B cell (primary cell): ENCODE measurements at regions not wholly inside any gene's neighbourhood (a gene's known extent, or its start where the extent isn't known, plus 50 kb on each side); places are given as distances from the start of the nearest gene placed in this dataset.

Experiments used
- ATAC-seq: fragments of 200-7000 bp; cut with Tn5 transposase; one replicate; pipeline ENCODE4 v1.10.0; 2021; ENCODE audit warnings: low read depth, mild to moderate bottlenecking, moderate number of reproducible peaks, moderate library complexity
- CTCF ChIA-PET: fragments of 350-600 bp; sonication (Branson Sonifier 250); formaldehyde crosslinking; loops from one replicate; lab custom pipeline; 2021; ENCODE audit warnings: antibody characterized with exemption, inconsistent platforms; lab: Charles Lee
- POLR2A ChIA-PET: fragments of 350-600 bp; sonication (Branson Sonifier 250); formaldehyde crosslinking; loops from one replicate; lab custom pipeline; 2021; ENCODE audit warnings: antibody characterized with exemption; lab: Charles Lee
- DNase-seq: peaks from one replicate; pipeline ENCODE4 v3.0.0; 2013
- H2AFZ ChIP-seq: 2 replicates; pipeline ENCODE4 v1.6.1; 2012; ENCODE audit warnings: mild to moderate bottlenecking, low read depth, low read length; ENCODE audit not compliant: insufficient read depth, poor library complexity, severe bottlenecking
- H3K27ac ChIP-seq, 2 donors: 1 replicate in 1 of 2; 2 replicates in 1 of 2; pipeline ENCODE4 v1.5.1; 2012 to 2013; ENCODE audit warnings: low read length in 2 of 2, mild to moderate bottlenecking in 2 of 2, moderate library complexity in 1 of 2
- H3K27me3 ChIP-seq, 4 experiments: fragments of 200-600 bp in 1 of 4; sonication (generic) in 1 of 4; replicated peaks in 1 of 4; 1 replicate in 2 of 4; 2 replicates in 2 of 4; pipeline versions ENCODE4 v1.6.1 to v1.7.0; 2013 to 2016; ENCODE audit warnings: low read length in 3 of 4, mild to moderate bottlenecking in 2 of 4, mixed read lengths in 1 of 4, moderate library complexity in 1 of 4; ENCODE audit not compliant: insufficient read depth in 4 of 4, control insufficient read depth in 3 of 4; ENCODE audit errors: control extremely low read depth in 1 of 4
- H3K36me3 ChIP-seq, 2 experiments: replicated peaks in 1 of 2; 1 replicate in 1 of 2; 2 replicates in 1 of 2; pipeline versions ENCODE4 v1.6.1 to v1.7.1; 2013; ENCODE audit warnings: low read length in 1 of 2; ENCODE audit not compliant: insufficient read depth in 2 of 2, control insufficient read depth in 1 of 2; ENCODE audit errors: control extremely low read depth in 1 of 2, extremely low read depth in 1 of 2
- H3K4me1 ChIP-seq, 2 donors: fragments of 200-600 bp in 1 of 2; sonication (generic) in 1 of 2; 1 replicate in 1 of 2; 2 replicates in 1 of 2; pipeline versions ENCODE4 v1.5.1 to v1.6.1; 2013 to 2017; ENCODE audit warnings: low read length in 2 of 2; ENCODE audit not compliant: control insufficient read depth in 2 of 2, insufficient read depth in 2 of 2
- H3K4me2 ChIP-seq: replicated peaks from 2 replicates; pipeline ENCODE3; 2012; ENCODE audit warnings: mild to moderate bottlenecking, low read depth, low read length; ENCODE audit not compliant: poor library complexity, severe bottlenecking
- H3K4me3 ChIP-seq, 5 experiments: fragments of 200-600 bp in 1 of 5; sonication (generic) in 1 of 5; 1 replicate in 3 of 5; 2 replicates in 2 of 5; pipeline versions ENCODE4 v1.5.1 to v1.7.0; 2011 to 2016; ENCODE audit warnings: low read length in 4 of 5, mild to moderate bottlenecking in 4 of 5, low read depth in 2 of 5, control low read depth in 1 of 5, moderate library complexity in 1 of 5; ENCODE audit not compliant: insufficient read depth in 1 of 5; ENCODE audit errors: control extremely low read depth in 1 of 5, extremely low read depth in 1 of 5
- H3K79me2 ChIP-seq: fragments of 200-600 bp; sonication (generic); one replicate; pipeline ENCODE4 v1.6.0; 2016; ENCODE audit warnings: low read length; ENCODE audit not compliant: control insufficient read depth, insufficient read depth
- H3K9ac ChIP-seq: fragments of 200-600 bp; sonication (generic); 2 replicates; pipeline ENCODE4 v1.6.1; 2017; ENCODE audit warnings: mild to moderate bottlenecking, low read length, moderate library complexity
- H3K9me3 ChIP-seq, 3 donors: one replicate each; pipeline versions ENCODE4 v1.6.1 to v1.7.1; 2013; ENCODE audit warnings: low read length in 2 of 3; ENCODE audit not compliant: control insufficient read depth in 2 of 3, insufficient read depth in 1 of 3; ENCODE audit errors: control extremely low read depth in 1 of 3
- H4K20me1 ChIP-seq: 2 replicates; pipeline ENCODE4 v1.6.0; 2012; ENCODE audit warnings: mild to moderate bottlenecking, low read length; ENCODE audit not compliant: insufficient read depth, control insufficient read depth, poor library complexity, severe bottlenecking
- H3K27ac Mint-ChIP-seq: one replicate; pipeline ENCODE4 v1.8.0; 2021; ENCODE audit warnings: mixed read lengths
- H3K27me3 Mint-ChIP-seq: one replicate; pipeline ENCODE4 v1.8.0; 2021; ENCODE audit warnings: mixed read lengths
- H3K4me1 Mint-ChIP-seq: one replicate; pipeline ENCODE4 v1.8.0; 2021; ENCODE audit warnings: mixed read lengths
- H3K4me3 Mint-ChIP-seq: one replicate; pipeline ENCODE4 v1.8.0; 2021; ENCODE audit warnings: mixed read lengths
- H3K9me3 Mint-ChIP-seq: one replicate; pipeline ENCODE4 v1.8.0; 2022; ENCODE audit warnings: mixed read lengths; ENCODE audit not compliant: insufficient read depth
- CTCF ChIP-seq: fragments of 200-600 bp; IDR thresholded peaks from one replicate; pipeline ENCODE4 v1.8.0; 2022; ENCODE audit warnings: antibody characterized with exemption, mild to moderate bottlenecking
- EZH2 ChIP-seq: IDR thresholded peaks from 2 replicates; pipeline ENCODE4 v1.6.1; 2012; ENCODE audit warnings: borderline replicate concordance, low read depth, mild to moderate bottlenecking, moderate library complexity, low read length; ENCODE audit not compliant: insufficient read depth, poor library complexity, severe bottlenecking
- WGBS: methylation state at CpG from one replicate; pipeline ENCODE4 v1.1.5; 2013; ENCODE audit warnings: missing lambda C conversion rate; ENCODE audit not compliant: insufficient coverage; 5-methylcytosine and 5-hydroxymethylcytosine counted together
- intact Hi-C: fragments of 100-400 bp; cut with micrococcal nuclease; formaldehyde crosslinking; loops from one replicate; pipeline ENCODE4 v1.10.0; 2022

- no peaks in the 10 kb centered on the region for H3K4me1 Mint-ChIP-seq
- H3K4me2 ChIP-seq, result no peak overlapping the region
- 96% methylated on average over 4 of the region's 6 CpGs for WGBS
- peaks cover 0 to 6% of the 10 kb centered on the region in 2 donors for H3K4me1 ChIP-seq
- ChIA-PET CTCF (no interaction called here), POLR2A (no interaction called here)
- intact Hi-C loops, result no loop called here
- no peaks in the 10 kb centered on the region for H4K20me1 ChIP-seq
- no peaks in the 10 kb centered on the region for H3K9me3 Mint-ChIP-seq
- H3K27me3 ChIP-seq, result peaks cover 0 to 7% (median 5%) of the 10 kb centered on the region in 4 experiments
- no peaks in the 10 kb centered on the region for H3K79me2 ChIP-seq
- H2AFZ ChIP-seq, result no peak overlapping the region
- DNase-seq (no peak), ATAC-seq (no peak)
- TF ChIP-seq CTCF (no peak), EZH2 (no peak)
- H3K9ac ChIP-seq, result no peak overlapping the region
- no peak overlapping the region for H3K27ac Mint-ChIP-seq
- H3K4me3 ChIP-seq, result no peak overlapping the region
- no peaks in the 10 kb centered on the region for H3K9me3 ChIP-seq
- H3K36me3 ChIP-seq, result no peaks in the 10 kb centered on the region
- no peak overlapping the region for H3K27ac ChIP-seq
- H3K27me3 Mint-ChIP-seq, result peaks cover 18% of the 10 kb centered on the region
- H3K4me3 Mint-ChIP-seq, result no peak overlapping the region
These were observed 192.0 kb upstream of the TPRG1 start for GRCh38 chr3:188979669-188980310.

GRCh38 chr3:188993181-188993580 lies 178.6 kb upstream of the TPRG1 start:
- Histone ChIP-seq H2AFZ (no peak overlapping the region), H3K27me3 (peaks cover 0 to 6% (median 0%) of the 10 kb centered on the region in 4 experiments), H3K4me1 (no peaks in the 10 kb centered on the region), H3K79me2 (no peaks in the 10 kb centered on the region), H3K4me2 (no peak overlapping the region), H3K9me3 (no peaks in the 10 kb centered on the region), H3K4me3 (no peak overlapping the region), H3K9ac (no peak overlapping the region), H3K27ac (no peak overlapping the region), H4K20me1 (no peaks in the 10 kb centered on the region), H3K36me3 (no peaks in the 10 kb centered on the region)
- no peak overlapping the region for H3K4me3 Mint-ChIP-seq
- no peaks in the 10 kb centered on the region for H3K9me3 Mint-ChIP-seq
- no peaks in the 10 kb centered on the region for H3K4me1 Mint-ChIP-seq
- CTCF ChIA-PET, result interaction anchor here (0.9 kb wide), 1 partner anchor 38 kb away, joined by 4 read pairs; no protein-coding TSS in a partner anchor
- no peak for DNase-seq
- POLR2A ChIA-PET, result no interaction called here
- H3K27me3 Mint-ChIP-seq, result peaks cover 15% of the 10 kb centered on the region
- TF ChIP-seq EZH2, result no peak
- TF ChIP-seq CTCF, result no peak
- intact Hi-C loops, result no loop called here
- 100% methylated on average over 1 of the region's 4 CpGs for WGBS
- ATAC-seq, result no peak
- no peak overlapping the region for H3K27ac Mint-ChIP-seq
